ENCODE measurements at regions not wholly inside any gene's neighbourhood (a gene's known extent, or its start where the extent isn't known, plus 50 kb on each side); places are given as distances from the start of the nearest gene placed in this dataset.

DNA sequence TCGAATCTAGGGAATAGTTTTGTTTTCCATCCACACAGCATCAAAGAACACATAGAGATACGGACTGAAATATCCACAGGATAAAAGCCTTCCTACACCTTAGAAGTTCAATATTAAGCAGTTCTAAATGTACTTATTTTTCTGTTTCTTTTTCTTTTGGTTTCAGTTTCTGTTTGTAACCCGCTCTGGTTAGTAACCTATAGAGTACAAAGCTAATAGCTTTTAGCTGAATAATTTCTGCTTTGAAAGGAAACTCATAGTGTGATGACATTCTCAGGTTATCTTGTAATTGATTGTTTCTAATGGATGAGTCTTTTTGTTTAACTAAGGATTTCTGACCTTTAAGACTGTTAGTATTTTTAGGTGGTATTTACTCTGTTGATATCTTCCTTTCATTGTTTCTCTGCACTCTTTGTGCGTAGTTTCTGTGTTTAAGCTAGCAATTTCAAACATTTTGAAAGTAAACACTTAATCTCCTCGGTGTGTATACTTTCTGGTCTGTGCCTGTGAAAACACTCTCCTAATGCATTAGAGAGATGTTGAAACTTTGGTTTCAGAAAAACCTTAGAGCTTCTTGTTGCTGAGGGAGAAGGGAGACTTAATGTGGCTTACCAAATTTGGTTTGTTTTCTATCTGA lies 385.5 kb downstream of the HDGFL1 start:
- TF ChIP-seq ZNF605 (CRISPR knock-in tag; IDR thresholded peaks at IDR 0.05): no peak
- TF ChIP-seq, protein P1, sequence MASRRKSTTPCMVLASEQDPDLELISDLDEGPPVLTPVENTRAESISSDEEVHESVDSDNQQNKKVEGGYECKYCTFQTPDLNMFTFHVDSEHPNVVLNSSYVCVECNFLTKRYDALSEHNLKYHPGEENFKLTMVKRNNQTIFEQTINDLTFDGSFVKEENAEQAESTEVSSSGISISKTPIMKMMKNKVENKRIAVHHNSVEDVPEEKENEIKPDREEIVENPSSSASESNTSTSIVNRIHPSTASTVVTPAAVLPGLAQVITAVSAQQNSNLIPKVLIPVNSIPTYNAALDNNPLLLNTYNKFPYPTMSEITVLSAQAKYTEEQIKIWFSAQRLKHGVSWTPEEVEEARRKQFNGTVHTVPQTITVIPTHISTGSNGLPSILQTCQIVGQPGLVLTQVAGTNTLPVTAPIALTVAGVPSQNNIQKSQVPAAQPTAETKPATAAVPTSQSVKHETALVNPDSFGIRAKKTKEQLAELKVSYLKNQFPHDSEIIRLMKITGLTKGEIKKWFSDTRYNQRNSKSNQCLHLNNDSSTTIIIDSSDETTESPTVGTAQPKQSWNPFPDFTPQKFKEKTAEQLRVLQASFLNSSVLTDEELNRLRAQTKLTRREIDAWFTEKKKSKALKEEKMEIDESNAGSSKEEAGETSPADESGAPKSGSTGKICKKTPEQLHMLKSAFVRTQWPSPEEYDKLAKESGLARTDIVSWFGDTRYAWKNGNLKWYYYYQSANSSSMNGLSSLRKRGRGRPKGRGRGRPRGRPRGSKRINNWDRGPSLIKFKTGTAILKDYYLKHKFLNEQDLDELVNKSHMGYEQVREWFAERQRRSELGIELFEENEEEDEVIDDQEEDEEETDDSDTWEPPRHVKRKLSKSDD (CRISPR knock-in tag; IDR thresholded peaks at IDR 0.05; ENCODE audit: low read depth): no peak
- no peak for TF ChIP-seq RBM22 (optimal IDR thresholded peaks at IDR 0.05; ENCODE audit: low read length)
- no peak for TF ChIP-seq RNF2 (conservative IDR thresholded peaks at IDR 0.05; ENCODE audit: low read depth)
- TF ChIP-seq NR2F2 (IDR thresholded peaks at IDR 0.05; ENCODE audit: borderline replicate concordance, low read depth): no peak
- no peak for TF ChIP-seq ZNF460 (CRISPR knock-in tag; IDR thresholded peaks at IDR 0.05; ENCODE audit: borderline replicate concordance)
- no peak for TF ChIP-seq CTCF (CRISPR knock-in tag; IDR thresholded peaks at IDR 0.05)
- TF ChIP-seq, protein P2, sequence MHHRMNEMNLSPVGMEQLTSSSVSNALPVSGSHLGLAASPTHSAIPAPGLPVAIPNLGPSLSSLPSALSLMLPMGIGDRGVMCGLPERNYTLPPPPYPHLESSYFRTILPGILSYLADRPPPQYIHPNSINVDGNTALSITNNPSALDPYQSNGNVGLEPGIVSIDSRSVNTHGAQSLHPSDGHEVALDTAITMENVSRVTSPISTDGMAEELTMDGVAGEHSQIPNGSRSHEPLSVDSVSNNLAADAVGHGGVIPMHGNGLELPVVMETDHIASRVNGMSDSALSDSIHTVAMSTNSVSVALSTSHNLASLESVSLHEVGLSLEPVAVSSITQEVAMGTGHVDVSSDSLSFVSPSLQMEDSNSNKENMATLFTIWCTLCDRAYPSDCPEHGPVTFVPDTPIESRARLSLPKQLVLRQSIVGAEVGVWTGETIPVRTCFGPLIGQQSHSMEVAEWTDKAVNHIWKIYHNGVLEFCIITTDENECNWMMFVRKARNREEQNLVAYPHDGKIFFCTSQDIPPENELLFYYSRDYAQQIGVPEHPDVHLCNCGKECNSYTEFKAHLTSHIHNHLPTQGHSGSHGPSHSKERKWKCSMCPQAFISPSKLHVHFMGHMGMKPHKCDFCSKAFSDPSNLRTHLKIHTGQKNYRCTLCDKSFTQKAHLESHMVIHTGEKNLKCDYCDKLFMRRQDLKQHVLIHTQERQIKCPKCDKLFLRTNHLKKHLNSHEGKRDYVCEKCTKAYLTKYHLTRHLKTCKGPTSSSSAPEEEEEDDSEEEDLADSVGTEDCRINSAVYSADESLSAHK (CRISPR knock-in tag; IDR thresholded peaks at IDR 0.05; ENCODE audit: borderline replicate concordance): no peak
- TF ChIP-seq, protein P3, sequence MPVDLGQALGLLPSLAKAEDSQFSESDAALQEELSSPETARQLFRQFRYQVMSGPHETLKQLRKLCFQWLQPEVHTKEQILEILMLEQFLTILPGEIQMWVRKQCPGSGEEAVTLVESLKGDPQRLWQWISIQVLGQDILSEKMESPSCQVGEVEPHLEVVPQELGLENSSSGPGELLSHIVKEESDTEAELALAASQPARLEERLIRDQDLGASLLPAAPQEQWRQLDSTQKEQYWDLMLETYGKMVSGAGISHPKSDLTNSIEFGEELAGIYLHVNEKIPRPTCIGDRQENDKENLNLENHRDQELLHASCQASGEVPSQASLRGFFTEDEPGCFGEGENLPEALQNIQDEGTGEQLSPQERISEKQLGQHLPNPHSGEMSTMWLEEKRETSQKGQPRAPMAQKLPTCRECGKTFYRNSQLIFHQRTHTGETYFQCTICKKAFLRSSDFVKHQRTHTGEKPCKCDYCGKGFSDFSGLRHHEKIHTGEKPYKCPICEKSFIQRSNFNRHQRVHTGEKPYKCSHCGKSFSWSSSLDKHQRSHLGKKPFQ (CRISPR knock-in tag; IDR thresholded peaks at IDR 0.05; ENCODE audit: insufficient replicate concordance): no peak
- no peak for TF ChIP-seq BRF2 (CRISPR knock-in tag; IDR thresholded peaks at IDR 0.05)
- TF ChIP-seq, protein P4, sequence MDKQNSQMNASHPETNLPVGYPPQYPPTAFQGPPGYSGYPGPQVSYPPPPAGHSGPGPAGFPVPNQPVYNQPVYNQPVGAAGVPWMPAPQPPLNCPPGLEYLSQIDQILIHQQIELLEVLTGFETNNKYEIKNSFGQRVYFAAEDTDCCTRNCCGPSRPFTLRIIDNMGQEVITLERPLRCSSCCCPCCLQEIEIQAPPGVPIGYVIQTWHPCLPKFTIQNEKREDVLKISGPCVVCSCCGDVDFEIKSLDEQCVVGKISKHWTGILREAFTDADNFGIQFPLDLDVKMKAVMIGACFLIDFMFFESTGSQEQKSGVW (CRISPR knock-in tag; IDR thresholded peaks at IDR 0.05; ENCODE audit: borderline replicate concordance): no peak

Data from HepG2 (cell line).